ENCODE measurements at regions not wholly inside any gene's neighbourhood (a gene's known extent, or its start where the extent isn't known, plus 50 kb on each side); places are given as distances from the start of the nearest gene placed in this dataset.

GRCh38 chr9:88933607-88934379, 57.5 kb upstream of the S1PR3 start:
- no peak for TF ChIP-seq ATF1 (CRISPR knock-in tag; IDR thresholded peaks at IDR 0.05)
- no peak for TF ChIP-seq ETV6 (CRISPR knock-in tag; IDR thresholded peaks at IDR 0.05)
- TF ChIP-seq, protein P1, sequence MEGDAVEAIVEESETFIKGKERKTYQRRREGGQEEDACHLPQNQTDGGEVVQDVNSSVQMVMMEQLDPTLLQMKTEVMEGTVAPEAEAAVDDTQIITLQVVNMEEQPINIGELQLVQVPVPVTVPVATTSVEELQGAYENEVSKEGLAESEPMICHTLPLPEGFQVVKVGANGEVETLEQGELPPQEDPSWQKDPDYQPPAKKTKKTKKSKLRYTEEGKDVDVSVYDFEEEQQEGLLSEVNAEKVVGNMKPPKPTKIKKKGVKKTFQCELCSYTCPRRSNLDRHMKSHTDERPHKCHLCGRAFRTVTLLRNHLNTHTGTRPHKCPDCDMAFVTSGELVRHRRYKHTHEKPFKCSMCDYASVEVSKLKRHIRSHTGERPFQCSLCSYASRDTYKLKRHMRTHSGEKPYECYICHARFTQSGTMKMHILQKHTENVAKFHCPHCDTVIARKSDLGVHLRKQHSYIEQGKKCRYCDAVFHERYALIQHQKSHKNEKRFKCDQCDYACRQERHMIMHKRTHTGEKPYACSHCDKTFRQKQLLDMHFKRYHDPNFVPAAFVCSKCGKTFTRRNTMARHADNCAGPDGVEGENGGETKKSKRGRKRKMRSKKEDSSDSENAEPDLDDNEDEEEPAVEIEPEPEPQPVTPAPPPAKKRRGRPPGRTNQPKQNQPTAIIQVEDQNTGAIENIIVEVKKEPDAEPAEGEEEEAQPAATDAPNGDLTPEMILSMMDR (IDR thresholded peaks at IDR 0.05) = no peak

Data from WTC11 (cell line).